ENCODE measurements at regions not wholly inside any gene's neighbourhood (a gene's known extent, or its start where the extent isn't known, plus 50 kb on each side); places are given as distances from the start of the nearest gene placed in this dataset.

GRCh38 chr2:71889759-71890684, 257.6 kb downstream of the CYP26B1 start:
- Histone ChIP-seq H3K4me3 (no peak overlapping the region), H3K9me3 (peaks cover 0 to 7% (median 3%) of the 10 kb centered on the region in 4 donors), H3K36me3 (no peaks in the 10 kb centered on the region), H3K27ac (no peak overlapping the region), H3K27me3 (peaks cover 0 to 12% (median 3%) of the 10 kb centered on the region in 3 donors), H3K4me1 (no peaks in the 10 kb centered on the region)
- intact Hi-C loops (cut with DNase I; ENCODE audit: low total_unique reads), result no loop called here
- WGBS, 5 donors, result 74 to 87% (median 79%) methylated on average over 5 of the region's 5 CpGs
- no peak for DNase-seq
- TF ChIP-seq EP300 (IDR thresholded peaks at IDR 0.05), result no peak

GRCh38 chr2:71888751-71889445, 258.8 kb downstream of the CYP26B1 start:
- 76 to 89% (median 83%) methylated on average over 3 to 4 of the region's 4 CpGs for WGBS, 5 donors
- H3K4me3 ChIP-seq, result no peak overlapping the region
- intact Hi-C loops (cut with DNase I; ENCODE audit: low total_unique reads), result no loop called here
- H3K9me3 ChIP-seq, result peaks cover 0 to 10% (median 5%) of the 10 kb centered on the region in 4 donors
- no peaks in the 10 kb centered on the region for H3K36me3 ChIP-seq
- no peak for DNase-seq
- no peak overlapping the region for H3K27ac ChIP-seq
- H3K27me3 ChIP-seq, result peaks cover 0 to 12% (median 3%) of the 10 kb centered on the region in 3 donors
- TF ChIP-seq CTCF (IDR thresholded peaks at IDR 0.05), result no peak
- TF ChIP-seq POLR2A (IDR thresholded peaks at IDR 0.05), result no peak
- H3K4me1 ChIP-seq, result peaks cover 0 to 3% (median 0%) of the 10 kb centered on the region in 4 donors

GRCh38 chr2:71887196-71887595, 260.5 kb downstream of the CYP26B1 start:
- Histone ChIP-seq H3K27ac (no peak overlapping the region), H3K9me3 (peaks cover 0 to 10% (median 5%) of the 10 kb centered on the region in 4 donors), H3K27me3 (peaks cover 0 to 5% (median 0%) of the 10 kb centered on the region in 3 donors), H3K4me3 (no peak overlapping the region), H3K4me1 (peaks cover 4 to 16% (median 7%) of the 10 kb centered on the region in 4 donors), H3K36me3 (no peaks in the 10 kb centered on the region)
- WGBS, 5 donors, result 76 to 93% (median 83%) methylated on average over 4 of the region's 4 CpGs
- intact Hi-C loops (cut with DNase I; ENCODE audit: low total_unique reads), result no loop called here
- no peak for TF ChIP-seq POLR2AphosphoS5 (IDR thresholded peaks at IDR 0.05)
- no peak for TF ChIP-seq CTCF (IDR thresholded peaks at IDR 0.05)
- no peak for TF ChIP-seq POLR2A (IDR thresholded peaks at IDR 0.05)
- TF ChIP-seq EP300 (IDR thresholded peaks at IDR 0.05), result no peak
- DNase-seq, result no peak

GRCh38 chr2:71886241-71886640, 261.4 kb downstream of the CYP26B1 start:
- Histone ChIP-seq H3K9me3 (peaks cover 0 to 10% (median 5%) of the 10 kb centered on the region in 4 donors), H3K27me3 (no peaks in the 10 kb centered on the region), H3K27ac (no peak overlapping the region), H3K36me3 (no peaks in the 10 kb centered on the region), H3K4me1 (peaks cover 4 to 25% (median 7%) of the 10 kb centered on the region in 4 donors), H3K4me3 (no peak overlapping the region)
- intact Hi-C loops (cut with DNase I; ENCODE audit: low total_unique reads), result no loop called here
- TF ChIP-seq POLR2A (IDR thresholded peaks at IDR 0.05) (no peak), EP300 (IDR thresholded peaks at IDR 0.05) (no peak), POLR2AphosphoS5 (IDR thresholded peaks at IDR 0.05) (no peak), CTCF (IDR thresholded peaks at IDR 0.05) (no peak)
- no peak for DNase-seq
- WGBS, 5 donors, result 62 to 71% (median 64%) methylated on average over 1 of the region's 1 CpG

All from stomach (tissue), 8 donors.